DND-41 (cell line): ENCODE measurements at regions not wholly inside any gene's neighbourhood (a gene's known extent, or its start where the extent isn't known, plus 50 kb on each side); places are given as distances from the start of the nearest gene placed in this dataset.

ENCODE experiments used
- EZH2 ChIP-seq: IDR thresholded peaks from 3 replicates; pipeline ENCODE4 v1.6.1; 2012; ENCODE audit warnings: borderline replicate concordance, low read depth, mild to moderate bottlenecking, moderate library complexity, low read length, inconsistent platforms; ENCODE audit not compliant: severe bottlenecking
- TF ChIP-seq, protein P1 (sequence below): IDR thresholded peaks from 2 replicates; pipeline ENCODE4 v1.5.1; 2012; ENCODE audit warnings: borderline replicate concordance, low read length, moderate library complexity, mild to moderate bottlenecking; ENCODE audit not compliant: poor library complexity, severe bottlenecking; ENCODE audit errors: extremely low read depth

DNA sequence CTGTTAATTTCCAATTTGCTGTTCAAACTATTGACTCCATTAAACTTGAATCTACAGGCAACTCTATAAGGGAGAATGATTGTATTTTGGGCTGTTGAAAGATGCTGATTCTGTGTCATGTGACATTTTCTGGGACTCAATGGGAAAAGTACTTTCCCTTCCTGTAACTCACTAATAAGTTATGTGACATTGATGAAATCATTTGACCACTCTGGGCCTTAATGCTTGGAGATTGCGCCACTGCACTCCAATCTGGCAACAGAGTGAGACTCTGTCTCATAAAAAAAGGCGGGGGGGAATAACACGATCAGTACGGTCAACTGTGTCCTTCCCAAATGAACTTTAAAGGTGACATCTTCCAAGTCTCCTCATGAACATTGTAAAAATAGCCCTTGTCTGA is 215.2 kb upstream of the SGO1 start:
- TF ChIP-seq EZH2, result no peak
- TF ChIP-seq, protein P1, sequence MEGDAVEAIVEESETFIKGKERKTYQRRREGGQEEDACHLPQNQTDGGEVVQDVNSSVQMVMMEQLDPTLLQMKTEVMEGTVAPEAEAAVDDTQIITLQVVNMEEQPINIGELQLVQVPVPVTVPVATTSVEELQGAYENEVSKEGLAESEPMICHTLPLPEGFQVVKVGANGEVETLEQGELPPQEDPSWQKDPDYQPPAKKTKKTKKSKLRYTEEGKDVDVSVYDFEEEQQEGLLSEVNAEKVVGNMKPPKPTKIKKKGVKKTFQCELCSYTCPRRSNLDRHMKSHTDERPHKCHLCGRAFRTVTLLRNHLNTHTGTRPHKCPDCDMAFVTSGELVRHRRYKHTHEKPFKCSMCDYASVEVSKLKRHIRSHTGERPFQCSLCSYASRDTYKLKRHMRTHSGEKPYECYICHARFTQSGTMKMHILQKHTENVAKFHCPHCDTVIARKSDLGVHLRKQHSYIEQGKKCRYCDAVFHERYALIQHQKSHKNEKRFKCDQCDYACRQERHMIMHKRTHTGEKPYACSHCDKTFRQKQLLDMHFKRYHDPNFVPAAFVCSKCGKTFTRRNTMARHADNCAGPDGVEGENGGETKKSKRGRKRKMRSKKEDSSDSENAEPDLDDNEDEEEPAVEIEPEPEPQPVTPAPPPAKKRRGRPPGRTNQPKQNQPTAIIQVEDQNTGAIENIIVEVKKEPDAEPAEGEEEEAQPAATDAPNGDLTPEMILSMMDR, result no peak
